ENCODE measurements at regions not wholly inside any gene's neighbourhood (a gene's known extent, or its start where the extent isn't known, plus 50 kb on each side); places are given as distances from the start of the nearest gene placed in this dataset.

GRCh38 chr6:135789375-135790050, 62.0 kb upstream of the PDE7B start:
- ATAC-seq: no peak

GRCh38 chr6:135791441-135791840, 60.1 kb upstream of the PDE7B start:
- DNase-seq (ENCODE audit: low spot score): no peak
- no peak for ATAC-seq

More at GRCh38 chr6:135789375-135790050, 62.0 kb upstream of the PDE7B start:
- DNase-seq (ENCODE audit: low spot score): no peak

GRCh38 chr6:135796643-135797305, 54.7 kb upstream of the PDE7B start:
- DNase-seq (ENCODE audit: low spot score): no peak
- ATAC-seq: no peak

GRCh38 chr6:135797361-135797760, 54.1 kb upstream of the PDE7B start:
- no peak for ATAC-seq
- DNase-seq (ENCODE audit: low spot score): no peak

GRCh38 chr6:135798751-135799515, 52.6 kb upstream of the PDE7B start:
- DNase-seq (ENCODE audit: low spot score): no peak
- peak; percentile 75 for ATAC-seq

Data from left lobe of liver (tissue), 2 donors.